Neural cell (in vitro differentiated cells): ENCODE measurements at regions not wholly inside any gene's neighbourhood (a gene's known extent, or its start where the extent isn't known, plus 50 kb on each side); places are given as distances from the start of the nearest gene placed in this dataset.

Experiments used
- EP300 ChIP-seq: fragments of 450-650 bp; conservative IDR thresholded peaks from 2 replicates; pipeline ENCODE4 v1.6.1; 2014; ENCODE audit warnings: antibody characterized with exemption, mild to moderate bottlenecking, moderate library complexity; ENCODE audit not compliant: poor library complexity, severe bottlenecking
- EZH2 ChIP-seq: fragments of 200-600, 300-800 bp; shearing (Covaris generic), sonication (generic); IDR thresholded peaks from 2 replicates; pipeline ENCODE4 v1.6.1; 2014; ENCODE audit warnings: antibody characterized with exemption, low read length, borderline replicate concordance, mild to moderate bottlenecking; ENCODE audit not compliant: insufficient read depth, poor library complexity, severe bottlenecking
- POLR2AphosphoS5 ChIP-seq: IDR thresholded peaks from 2 replicates; pipeline ENCODE4 v1.6.1; 2012
- REST ChIP-seq: IDR thresholded peaks from 2 replicates; pipeline ENCODE4 v1.6.1; 2012; ENCODE audit warnings: borderline replicate concordance
- SMC3 ChIP-seq: fragments of 450-650 bp; conservative IDR thresholded peaks from 2 replicates; pipeline ENCODE4 v1.6.1; 2014; ENCODE audit warnings: antibody characterized with exemption, mild to moderate bottlenecking, moderate library complexity; ENCODE audit not compliant: poor library complexity
- TAF1 ChIP-seq: IDR thresholded peaks from 2 replicates; pipeline ENCODE4 v1.6.1; 2012; ENCODE audit warnings: low read depth
- TF ChIP-seq, protein P1 (sequence below): fragments of 450-650 bp; IDR thresholded peaks from 2 replicates; pipeline ENCODE4 v1.5.1; 2014; ENCODE audit warnings: antibody characterized with exemption, mild to moderate bottlenecking, moderate library complexity; ENCODE audit not compliant: poor library complexity, severe bottlenecking

- TF ChIP-seq EZH2 (no peak), TAF1 (no peak), REST (no peak), POLR2AphosphoS5 (no peak), EP300 (no peak), SMC3 (no peak)
- TF ChIP-seq, protein P1, sequence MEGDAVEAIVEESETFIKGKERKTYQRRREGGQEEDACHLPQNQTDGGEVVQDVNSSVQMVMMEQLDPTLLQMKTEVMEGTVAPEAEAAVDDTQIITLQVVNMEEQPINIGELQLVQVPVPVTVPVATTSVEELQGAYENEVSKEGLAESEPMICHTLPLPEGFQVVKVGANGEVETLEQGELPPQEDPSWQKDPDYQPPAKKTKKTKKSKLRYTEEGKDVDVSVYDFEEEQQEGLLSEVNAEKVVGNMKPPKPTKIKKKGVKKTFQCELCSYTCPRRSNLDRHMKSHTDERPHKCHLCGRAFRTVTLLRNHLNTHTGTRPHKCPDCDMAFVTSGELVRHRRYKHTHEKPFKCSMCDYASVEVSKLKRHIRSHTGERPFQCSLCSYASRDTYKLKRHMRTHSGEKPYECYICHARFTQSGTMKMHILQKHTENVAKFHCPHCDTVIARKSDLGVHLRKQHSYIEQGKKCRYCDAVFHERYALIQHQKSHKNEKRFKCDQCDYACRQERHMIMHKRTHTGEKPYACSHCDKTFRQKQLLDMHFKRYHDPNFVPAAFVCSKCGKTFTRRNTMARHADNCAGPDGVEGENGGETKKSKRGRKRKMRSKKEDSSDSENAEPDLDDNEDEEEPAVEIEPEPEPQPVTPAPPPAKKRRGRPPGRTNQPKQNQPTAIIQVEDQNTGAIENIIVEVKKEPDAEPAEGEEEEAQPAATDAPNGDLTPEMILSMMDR: no peak
Measured at GRCh38 chr21:16912075-16912474, 600.8 kb upstream of the CXADR start.
